K562 (cell line): ENCODE measurements at regions not wholly inside any gene's neighbourhood (a gene's known extent, or its start where the extent isn't known, plus 50 kb on each side); places are given as distances from the start of the nearest gene placed in this dataset.

Experiments used
- ATAC-seq: fragments of 200-7000 bp; cut with Tn5 transposase; 3 replicates; pipeline ENCODE4 v1.9.1; 2020; ENCODE audit warnings: moderate library complexity
- BruUV-seq: library from RNA; stranded (reverse); fragments of 400-500 nt; replicated peaks from 2 replicates; lab custom pipeline; 2021; lab: Mats Ljungman, UMichigan
- CTCF ChIA-PET: fragments of 300-600 bp; formaldehyde crosslinking; extraction: SDS; loops from one replicate; lab custom pipeline; 2021; ENCODE audit warnings: low intra/inter-chr PET ratio; lab: Yijun Ruan, JAX
- POLR2A ChIA-PET: fragments of 300-600, 350-650 bp; sonication (Branson Sonifier 250); formaldehyde crosslinking; extraction: SDS; loops from one replicate; lab custom pipeline; 2021; ENCODE audit warnings: antibody characterized with exemption, inconsistent platforms; lab: Yijun Ruan, JAX
- DNase-seq, 4 experiments: peaks; one replicate each; pipeline versions ENCODE4 v3.0.0 to v3.0.0-alpha.2; 2011 to 2018; ENCODE audit warnings: low spot score in 3 of 4, mixed read lengths in 3 of 4; ENCODE audit errors: extremely low read depth in 1 of 4
- FAIRE-seq: peaks from 2 replicates; lab custom pipeline; 2011; peaks lifted over from hg19 to GRCh38; lab: Jason Lieb, UNC
- H2AFZ ChIP-seq: 2 replicates; pipeline ENCODE4 v1.6.0; 2011; ENCODE audit warnings: low read depth, low read length, control low read depth, inconsistent platforms
- H3K27ac ChIP-seq: fragments of 200-600 bp; 3 replicates; pipeline ENCODE4 v1.8.0; 2011; ENCODE audit warnings: low read depth, mild to moderate bottlenecking, control low read depth, inconsistent platforms, low read length, moderate library complexity, mixed read lengths; ENCODE audit errors: extremely low read depth
- H3K27me3 ChIP-seq, 2 experiments: fragments of 300-600 bp in 1 of 2; 2 replicates in 1 of 2; 3 replicates in 1 of 2; pipeline versions ENCODE4 v1.6.0 to v1.8.0; 2011; ENCODE audit warnings: inconsistent platforms in 2 of 2, low read length in 2 of 2, mild to moderate bottlenecking in 1 of 2, mixed read lengths in 1 of 2, moderate library complexity in 1 of 2; ENCODE audit not compliant: control insufficient read depth in 2 of 2, insufficient read depth in 2 of 2
- H3K36me3 ChIP-seq: fragments of 300-600 bp; 3 replicates; pipeline ENCODE4 v1.8.0; 2011; ENCODE audit warnings: mild to moderate bottlenecking, low read length, inconsistent platforms; ENCODE audit not compliant: control insufficient read depth, insufficient read depth
- H3K4me1 ChIP-seq, 2 experiments: fragments of 200-600 bp in 1 of 2; replicated peaks in 1 of 2; 2 replicates in 1 of 2; 3 replicates in 1 of 2; pipeline versions ENCODE4 v1.5.1 to v1.8.0; 2011; ENCODE audit warnings: inconsistent platforms in 2 of 2, low read length in 2 of 2, mild to moderate bottlenecking in 1 of 2, mixed read lengths in 1 of 2, moderate library complexity in 1 of 2; ENCODE audit not compliant: control insufficient read depth in 2 of 2, insufficient read depth in 2 of 2
- H3K4me2 ChIP-seq: 2 replicates; pipeline ENCODE4 v1.6.1; 2011; ENCODE audit warnings: low read length, control low read depth, inconsistent platforms, mixed read lengths; ENCODE audit not compliant: insufficient read depth
- H3K4me3 ChIP-seq: fragments of 200-600 bp; sonication (generic), shearing (Covaris generic); 2 replicates; pipeline ENCODE4 v1.5.1; 2016; ENCODE audit warnings: control low read depth, inconsistent platforms
- H3K79me2 ChIP-seq: fragments of 200-600 bp; 3 replicates; pipeline ENCODE4 v1.8.0; 2011; ENCODE audit warnings: low read length, inconsistent platforms; ENCODE audit not compliant: control insufficient read depth, insufficient read depth
- H3K9ac ChIP-seq, 2 experiments: 2 replicates each; pipeline versions ENCODE4 v1.6.0 to v1.6.1; 2011; ENCODE audit warnings: low read depth in 2 of 2, low read length in 2 of 2, control low read depth in 1 of 2, inconsistent platforms in 1 of 2, mild to moderate bottlenecking in 1 of 2, mixed read lengths in 1 of 2; ENCODE audit not compliant: insufficient read depth in 1 of 2
- H3K9me1 ChIP-seq: one replicate; pipeline ENCODE4 v1.6.0; 2011; ENCODE audit warnings: inconsistent platforms, mild to moderate bottlenecking, low read length, moderate library complexity; ENCODE audit not compliant: control insufficient read depth, insufficient read depth
- H3K9me3 ChIP-seq: replicated peaks from 2 replicates; pipeline ENCODE4 v1.5.1; 2011; ENCODE audit warnings: low read depth, low read length, inconsistent platforms; ENCODE audit not compliant: control insufficient read depth, insufficient read depth
- H4K20me1 ChIP-seq: replicated peaks from 2 replicates; pipeline ENCODE4 v1.6.1; 2011; ENCODE audit warnings: low read length, inconsistent platforms, mixed read lengths; ENCODE audit not compliant: control insufficient read depth, insufficient read depth
- CBFA2T3 ChIP-seq: fragments of 450-650 bp; IDR thresholded peaks from 2 replicates; pipeline ENCODE4 v1.6.1; 2017
- ETV5 ChIP-seq: sonication (generic); formaldehyde crosslinking; IDR thresholded peaks from 2 replicates; pipeline ENCODE4 v1.4.0; 2020; ENCODE audit warnings: low read depth, mild to moderate bottlenecking, missing genetic modification reagents
- HDAC1 ChIP-seq, 2 experiments: fragments of 450-650 bp; IDR thresholded peaks; 2 replicates each; pipeline ENCODE4 v1.6.1; 2016 to 2017; ENCODE audit warnings: inconsistent platforms in 1 of 2, mild to moderate bottlenecking in 1 of 2, moderate library complexity in 1 of 2
- MTA3 ChIP-seq: fragments of 450-650 bp; formaldehyde crosslinking; IDR thresholded peaks from 2 replicates; pipeline ENCODE4 v1.6.1; 2017; ENCODE audit warnings: mild to moderate bottlenecking, borderline replicate concordance
- TAF1 ChIP-seq: IDR thresholded peaks from 2 replicates; pipeline ENCODE4 v1.6.1; 2011; ENCODE audit warnings: mild to moderate bottlenecking, low read length, moderate library complexity; ENCODE audit not compliant: insufficient read depth, control insufficient read depth, severe bottlenecking; ENCODE audit errors: extremely low read depth
- WGBS: fragments of 100-300 bp; shearing (Covaris generic); methylation state at CpG from one replicate; pipeline ENCODE4 v1.1.6; 2016; ENCODE audit warnings: low coverage, mixed read lengths; ENCODE audit not compliant: insufficient coverage; ENCODE audit errors: missing lambda C conversion rate; 5-methylcytosine and 5-hydroxymethylcytosine counted together
- in situ Hi-C: fragments of 300-500 bp; cut with MboI; formaldehyde crosslinking; loops from 4 replicates; pipeline ENCODE4 v1.15.0; 2018; ENCODE audit warnings: inconsistent platforms, mixed read lengths
- intact Hi-C: fragments of 100-400 bp; cut with micrococcal nuclease; formaldehyde crosslinking; loops from 2 replicates; pipeline ENCODE4 v1.14.2; 2022
- TF ChIP-seq, protein P1 (sequence below): fragments of 250-450 bp; sonication (Bioruptor Pico); IDR thresholded peaks from 2 replicates; pipeline ENCODE4 v1.5.0; 2021; ENCODE audit warnings: mild to moderate bottlenecking, moderate library complexity
- TF ChIP-seq, protein P2 (sequence below): sonication (generic); formaldehyde crosslinking; IDR thresholded peaks from 2 replicates; pipeline ENCODE4 v1.8.1; 2023; ENCODE audit warnings: missing genetic modification reagents, mild to moderate bottlenecking, borderline replicate concordance

DNA sequence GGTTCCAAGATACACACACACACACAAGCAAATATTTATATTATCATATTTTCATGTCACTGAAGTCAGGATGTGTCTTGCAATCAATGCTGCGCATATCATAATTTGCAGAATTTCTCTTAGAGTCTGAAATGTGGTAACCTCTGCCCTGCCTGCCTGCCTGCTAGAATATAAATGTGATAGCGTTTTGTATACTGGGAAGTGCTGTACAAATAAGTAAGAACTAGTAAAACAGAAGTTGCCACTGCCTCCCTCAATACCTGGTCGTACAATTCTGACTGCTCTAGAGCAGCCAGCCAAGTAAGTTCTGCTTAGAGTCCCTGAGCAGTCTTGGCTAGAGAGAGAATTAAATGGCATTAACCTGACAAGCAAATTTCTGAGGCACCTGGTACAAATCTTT lies 83.9 kb upstream of the NTF3 start:
- ATAC-seq (no peak), DNase-seq (no peak), FAIRE-seq (no peak)
- no peaks in the 10 kb centered on the region for H3K79me2 ChIP-seq
- no peak overlapping the region for H3K4me3 ChIP-seq
- H3K27ac ChIP-seq, result no peak overlapping the region
- H3K36me3 ChIP-seq, result no peaks in the 10 kb centered on the region
- H3K9me1 ChIP-seq, result no peaks in the 10 kb centered on the region
- in situ Hi-C loops, result no loop called here
- POLR2A ChIA-PET, result interaction anchor here (0.6 kb wide), 1 partner anchor 22 kb away, joined by 4 read pairs; no protein-coding TSS in a partner anchor
- no peak overlapping the region for H2AFZ ChIP-seq
- no peaks in the 10 kb centered on the region for H3K9me3 ChIP-seq
- H3K27me3 ChIP-seq, result no peaks in the 10 kb centered on the region
- BruUV-seq, result no TSS peak
- CTCF ChIA-PET, result no interaction called here
- WGBS, result 3% methylated on average over 3 of the region's 3 CpGs
- intact Hi-C loops, result no loop called here
- peaks cover 4% of the 10 kb centered on the region for H4K20me1 ChIP-seq
- no peak for TF ChIP-seq TAF1
- TF ChIP-seq MTA3, result no peak
- TF ChIP-seq HDAC1 (IDR thresholded peaks at IDR 0.05), result no peak
- no peak for TF ChIP-seq ETV5 (CRISPR knock-in tag)
- H3K4me2 ChIP-seq, result no peak overlapping the region
- no peaks in the 10 kb centered on the region for H3K4me1 ChIP-seq
- no peak overlapping the region for H3K9ac ChIP-seq

DNA sequence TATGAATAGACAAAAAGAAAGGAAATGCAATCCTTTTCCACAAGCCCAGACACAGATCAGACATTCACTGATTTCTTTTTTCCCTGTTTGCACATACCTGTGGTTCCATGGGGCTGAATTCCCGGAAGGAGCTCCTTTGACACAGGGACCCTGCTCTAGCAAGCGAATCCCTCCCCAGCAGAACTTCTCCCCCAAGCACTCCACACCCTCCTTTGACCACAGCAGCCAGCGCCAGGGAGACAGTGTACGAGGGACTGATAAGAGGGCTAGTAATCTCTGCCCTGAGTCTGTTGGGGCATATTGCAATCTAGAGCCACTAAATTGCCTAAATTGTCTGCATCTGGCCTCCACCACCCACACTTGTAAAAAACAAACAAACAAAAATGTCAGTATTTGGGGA lies 83.4 kb upstream of the NTF3 start:
- Histone ChIP-seq H3K9me3 (no peaks in the 10 kb centered on the region), H3K27ac (no peak overlapping the region), H3K9me1 (no peaks in the 10 kb centered on the region), H3K4me3 (no peak overlapping the region), H3K9ac (no peak overlapping the region), H3K27me3 (no peaks in the 10 kb centered on the region), H2AFZ (no peak overlapping the region), H4K20me1 (peaks cover 4% of the 10 kb centered on the region; the same call in 1 of the 2 replicates), H3K79me2 (no peaks in the 10 kb centered on the region), H3K4me1 (no peaks in the 10 kb centered on the region), H3K4me2 (no peak overlapping the region), H3K36me3 (no peaks in the 10 kb centered on the region)
- intact Hi-C loops (no loop called here), in situ Hi-C loops (no loop called here)
- ATAC-seq, result no peak
- POLR2A ChIA-PET, result no interaction called here
- no TSS peak for BruUV-seq
- DNase-seq, result peak in 1 of 4 experiments; percentile 5
- no peak for FAIRE-seq
- CTCF ChIA-PET, result no interaction called here
- whole genome bisulfite sequencing, result 0% methylated on average over 4 of the region's 4 CpGs
- TF ChIP-seq, protein P1, sequence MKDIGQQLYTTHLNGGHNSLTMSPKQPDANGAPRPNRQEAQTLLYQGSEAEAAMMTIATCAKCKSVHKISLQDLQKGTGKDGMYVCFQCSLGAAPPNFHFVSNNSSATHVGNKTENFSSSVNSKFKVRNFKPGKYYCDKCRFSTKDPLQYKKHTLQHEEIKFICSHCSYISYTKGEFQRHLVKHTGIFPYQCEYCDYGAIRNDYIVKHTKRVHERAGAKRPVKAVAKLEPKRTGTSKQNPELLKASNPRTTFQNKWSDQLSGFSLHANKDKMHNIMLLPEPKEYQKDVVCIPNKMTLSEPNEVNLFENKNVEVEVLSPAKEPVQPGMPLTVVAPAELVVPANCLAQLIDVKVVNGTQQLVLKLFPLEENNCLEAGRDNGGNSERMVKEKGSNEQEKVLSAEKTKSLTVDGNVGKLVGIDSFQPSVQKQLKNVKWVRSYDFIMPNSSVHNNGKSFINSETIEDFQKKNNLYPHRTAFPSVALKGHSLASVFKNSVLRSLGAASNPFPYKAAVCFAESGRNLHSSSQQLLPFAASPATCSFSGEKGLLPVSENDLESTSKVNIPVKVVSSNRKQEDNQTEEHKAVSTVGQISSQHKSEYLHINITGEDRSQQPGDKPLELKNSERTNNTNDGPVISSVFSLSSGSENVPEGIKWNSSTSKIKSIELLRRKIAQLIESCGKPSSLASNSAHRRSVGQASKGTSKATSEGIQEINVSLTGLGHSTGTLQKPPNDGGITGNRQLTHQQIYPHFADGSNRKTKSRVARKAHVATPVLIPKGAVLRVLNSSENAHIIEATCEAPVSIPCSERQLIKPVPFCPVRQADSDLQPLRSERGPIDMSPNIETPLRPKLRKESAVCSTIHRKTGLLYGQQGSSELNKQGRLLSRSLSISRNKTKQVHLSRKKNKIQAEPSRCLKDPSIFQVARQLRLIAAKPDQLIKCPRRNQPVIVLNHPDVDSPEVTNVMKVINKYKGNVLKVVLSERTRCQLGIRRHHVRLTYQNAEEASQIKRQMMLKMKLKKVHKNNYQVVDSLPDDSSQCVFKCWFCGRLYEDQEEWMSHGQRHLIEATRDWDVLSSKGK (CRISPR knock-in tag), result no peak
- TF ChIP-seq, protein P2, sequence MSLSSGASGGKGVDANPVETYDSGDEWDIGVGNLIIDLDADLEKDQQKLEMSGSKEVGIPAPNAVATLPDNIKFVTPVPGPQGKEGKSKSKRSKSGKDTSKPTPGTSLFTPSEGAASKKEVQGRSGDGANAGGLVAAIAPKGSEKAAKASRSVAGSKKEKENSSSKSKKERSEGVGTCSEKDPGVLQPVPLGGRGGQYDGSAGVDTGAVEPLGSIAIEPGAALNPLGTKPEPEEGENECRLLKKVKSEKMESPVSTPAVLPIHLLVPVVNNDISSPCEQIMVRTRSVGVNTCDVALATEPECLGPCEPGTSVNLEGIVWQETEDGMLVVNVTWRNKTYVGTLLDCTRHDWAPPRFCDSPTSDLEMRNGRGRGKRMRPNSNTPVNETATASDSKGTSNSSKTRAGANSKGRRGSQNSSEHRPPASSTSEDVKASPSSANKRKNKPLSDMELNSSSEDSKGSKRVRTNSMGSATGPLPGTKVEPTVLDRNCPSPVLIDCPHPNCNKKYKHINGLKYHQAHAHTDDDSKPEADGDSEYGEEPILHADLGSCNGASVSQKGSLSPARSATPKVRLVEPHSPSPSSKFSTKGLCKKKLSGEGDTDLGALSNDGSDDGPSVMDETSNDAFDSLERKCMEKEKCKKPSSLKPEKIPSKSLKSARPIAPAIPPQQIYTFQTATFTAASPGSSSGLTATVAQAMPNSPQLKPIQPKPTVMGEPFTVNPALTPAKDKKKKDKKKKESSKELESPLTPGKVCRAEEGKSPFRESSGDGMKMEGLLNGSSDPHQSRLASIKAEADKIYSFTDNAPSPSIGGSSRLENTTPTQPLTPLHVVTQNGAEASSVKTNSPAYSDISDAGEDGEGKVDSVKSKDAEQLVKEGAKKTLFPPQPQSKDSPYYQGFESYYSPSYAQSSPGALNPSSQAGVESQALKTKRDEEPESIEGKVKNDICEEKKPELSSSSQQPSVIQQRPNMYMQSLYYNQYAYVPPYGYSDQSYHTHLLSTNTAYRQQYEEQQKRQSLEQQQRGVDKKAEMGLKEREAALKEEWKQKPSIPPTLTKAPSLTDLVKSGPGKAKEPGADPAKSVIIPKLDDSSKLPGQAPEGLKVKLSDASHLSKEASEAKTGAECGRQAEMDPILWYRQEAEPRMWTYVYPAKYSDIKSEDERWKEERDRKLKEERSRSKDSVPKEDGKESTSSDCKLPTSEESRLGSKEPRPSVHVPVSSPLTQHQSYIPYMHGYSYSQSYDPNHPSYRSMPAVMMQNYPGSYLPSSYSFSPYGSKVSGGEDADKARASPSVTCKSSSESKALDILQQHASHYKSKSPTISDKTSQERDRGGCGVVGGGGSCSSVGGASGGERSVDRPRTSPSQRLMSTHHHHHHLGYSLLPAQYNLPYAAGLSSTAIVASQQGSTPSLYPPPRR (CRISPR knock-in tag), result no peak
- peak; percentile 60 for TF ChIP-seq CBFA2T3
